T-helper 2 cell (primary cell): ENCODE measurements at regions not wholly inside any gene's neighbourhood (a gene's known extent, or its start where the extent isn't known, plus 50 kb on each side); places are given as distances from the start of the nearest gene placed in this dataset.

Source experiments
- DNase-seq, 5 experiments: peaks; one replicate each; pipeline versions ENCODE4 v3.0.0 to v3.0.0-alpha.2; 2012 to 2022

GRCh38 chr18:44518666-44519065, 162.0 kb upstream of the SETBP1 start:
- no peak for DNase-seq

- no peak for DNase-seq
Observed at GRCh38 chr18:44520981-44521667, 159.6 kb upstream of the SETBP1 start.

- DNase-seq: no peak
Observed at GRCh38 chr18:44521668-44522022, 159.0 kb upstream of the SETBP1 start.

GRCh38 chr18:44526705-44527415, 153.8 kb upstream of the SETBP1 start:
- DNase-seq: no peak

GRCh38 chr18:44533071-44533470, 147.6 kb upstream of the SETBP1 start:
- DNase-seq: no peak

- no peak for DNase-seq
Observed at GRCh38 chr18:44536046-44536445, 144.6 kb upstream of the SETBP1 start.

GRCh38 chr18:44536619-44537018, 144.1 kb upstream of the SETBP1 start:
- no peak for DNase-seq

GRCh38 chr18:44537526-44537925, 143.2 kb upstream of the SETBP1 start:
- DNase-seq: no peak

GRCh38 chr18:44539926-44540325, 140.8 kb upstream of the SETBP1 start:
- no peak for DNase-seq

- DNase-seq: no peak
Observed at GRCh38 chr18:44541159-44541558, 139.5 kb upstream of the SETBP1 start.

GRCh38 chr18:44541781-44542180, 138.9 kb upstream of the SETBP1 start:
- DNase-seq: no peak

GRCh38 chr18:44543387-44543786, 137.3 kb upstream of the SETBP1 start:
- DNase-seq: no peak

GRCh38 chr18:44545359-44545985, 135.2 kb upstream of the SETBP1 start:
- no peak for DNase-seq

GRCh38 chr18:44546954-44547353, 133.7 kb upstream of the SETBP1 start:
- DNase-seq: no peak

- DNase-seq: no peak
Observed at GRCh38 chr18:44548291-44549221, 132.1 kb upstream of the SETBP1 start.

- no peak for DNase-seq
Observed at GRCh38 chr18:44552706-44553105, 128.0 kb upstream of the SETBP1 start.

- DNase-seq: no peak
Observed at GRCh38 chr18:44556296-44556695, 124.4 kb upstream of the SETBP1 start.

GRCh38 chr18:44557616-44558151, 123.0 kb upstream of the SETBP1 start:
- no peak for DNase-seq

- no peak for DNase-seq
Observed at GRCh38 chr18:44558767-44559166, 121.9 kb upstream of the SETBP1 start.

GRCh38 chr18:44562986-44563385, 117.7 kb upstream of the SETBP1 start:
- DNase-seq: no peak

GRCh38 chr18:44564922-44565321, 115.8 kb upstream of the SETBP1 start:
- DNase-seq: no peak

GRCh38 chr18:44568342-44568741, 112.3 kb upstream of the SETBP1 start:
- DNase-seq: no peak

GRCh38 chr18:44568986-44569385, 111.7 kb upstream of the SETBP1 start:
- DNase-seq: no peak
